ENCODE measurements at regions not wholly inside any gene's neighbourhood (a gene's known extent, or its start where the extent isn't known, plus 50 kb on each side); places are given as distances from the start of the nearest gene placed in this dataset.

- H3K27me3 ChIP-seq (ENCODE audit: control insufficient read depth, insufficient read depth, low read length) = no peaks in the 10 kb centered on the region
- no peaks in the 10 kb centered on the region for H3K36me3 ChIP-seq (replicated peaks; ENCODE audit: control insufficient read depth, insufficient read depth, low read length)
- no peak for DNase-seq
- H3K4me3 ChIP-seq (ENCODE audit: insufficient read depth, low read depth, low read length) = no peak overlapping the region
Observed at GRCh38 chr9:88224938-88225337, 86.7 kb upstream of the SPATA31C2 start.

DNA sequence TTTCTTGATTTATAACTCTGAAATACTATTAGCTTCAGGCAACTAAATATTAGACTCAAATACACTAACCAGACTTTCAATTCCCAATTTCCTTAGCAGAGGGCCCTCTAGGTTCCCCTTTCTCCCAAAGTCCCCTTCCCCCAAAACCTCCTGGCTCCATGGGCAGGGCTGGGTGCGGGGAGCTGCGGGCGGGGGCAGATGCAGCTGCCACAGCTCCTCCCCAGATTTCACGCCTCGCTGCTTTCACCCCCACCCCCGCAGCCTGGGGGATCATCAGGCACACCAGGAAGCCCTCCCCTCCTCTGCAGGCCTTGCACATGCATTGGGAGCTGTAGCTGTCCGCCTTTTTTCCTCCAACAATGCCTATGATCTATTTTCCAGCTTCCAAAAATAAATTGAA lies 82.8 kb upstream of the SPATA31C2 start:
- Histone ChIP-seq H3K27me3 (ENCODE audit: control insufficient read depth, insufficient read depth, low read length) (no peaks in the 10 kb centered on the region), H3K36me3 (replicated peaks; ENCODE audit: control insufficient read depth, insufficient read depth, low read length) (no peaks in the 10 kb centered on the region), H3K4me3 (ENCODE audit: insufficient read depth, low read depth, low read length) (no peak overlapping the region)
- peak; percentile 56 for DNase-seq

- DNase-seq = peak; percentile 55
- Histone ChIP-seq H3K4me3 (ENCODE audit: insufficient read depth, low read depth, low read length) (no peak overlapping the region), H3K27me3 (ENCODE audit: control insufficient read depth, insufficient read depth, low read length) (no peaks in the 10 kb centered on the region), H3K36me3 (replicated peaks; ENCODE audit: control insufficient read depth, insufficient read depth, low read length) (no peaks in the 10 kb centered on the region)
Observed at GRCh38 chr9:88220652-88221051, 82.4 kb upstream of the SPATA31C2 start.

- DNase-seq = no peak
- H3K4me3 ChIP-seq (ENCODE audit: insufficient read depth, low read depth, low read length) = no peak overlapping the region
- H3K36me3 ChIP-seq (replicated peaks; ENCODE audit: control insufficient read depth, insufficient read depth, low read length) = no peaks in the 10 kb centered on the region
- no peaks in the 10 kb centered on the region for H3K27me3 ChIP-seq (ENCODE audit: control insufficient read depth, insufficient read depth, low read length)
Observed at GRCh38 chr9:88219601-88220000, 81.3 kb upstream of the SPATA31C2 start.

DNA sequence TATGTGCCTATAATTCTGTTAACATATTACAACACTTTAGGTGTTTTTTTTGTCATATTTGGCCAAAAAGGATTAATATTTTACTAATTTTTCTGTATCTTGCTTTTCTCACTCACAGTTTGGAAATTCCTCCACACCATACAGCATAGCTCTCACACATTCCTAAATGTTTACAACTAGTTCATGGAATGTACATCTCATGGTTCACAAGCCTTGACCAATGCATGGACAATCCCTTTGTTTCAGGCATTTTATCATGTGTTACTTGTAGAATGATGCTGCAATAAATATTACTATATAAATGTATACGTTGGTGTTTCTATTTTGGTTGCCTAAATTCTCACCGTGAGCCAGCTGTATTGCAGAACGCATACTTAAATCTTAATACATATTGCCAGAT lies 80.5 kb upstream of the SPATA31C2 start:
- H3K27me3 ChIP-seq (ENCODE audit: control insufficient read depth, insufficient read depth, low read length) = no peaks in the 10 kb centered on the region
- no peak overlapping the region for H3K4me3 ChIP-seq (ENCODE audit: insufficient read depth, low read depth, low read length)
- no peaks in the 10 kb centered on the region for H3K36me3 ChIP-seq (replicated peaks; ENCODE audit: control insufficient read depth, insufficient read depth, low read length)
- DNase-seq = no peak

- Histone ChIP-seq H3K36me3 (replicated peaks; ENCODE audit: control insufficient read depth, insufficient read depth, low read length) (no peaks in the 10 kb centered on the region), H3K27me3 (ENCODE audit: control insufficient read depth, insufficient read depth, low read length) (no peaks in the 10 kb centered on the region), H3K4me3 (ENCODE audit: insufficient read depth, low read depth, low read length) (no peak overlapping the region)
- DNase-seq = no peak
Observed at GRCh38 chr9:88216126-88216995, 78.1 kb upstream of the SPATA31C2 start.

DNA sequence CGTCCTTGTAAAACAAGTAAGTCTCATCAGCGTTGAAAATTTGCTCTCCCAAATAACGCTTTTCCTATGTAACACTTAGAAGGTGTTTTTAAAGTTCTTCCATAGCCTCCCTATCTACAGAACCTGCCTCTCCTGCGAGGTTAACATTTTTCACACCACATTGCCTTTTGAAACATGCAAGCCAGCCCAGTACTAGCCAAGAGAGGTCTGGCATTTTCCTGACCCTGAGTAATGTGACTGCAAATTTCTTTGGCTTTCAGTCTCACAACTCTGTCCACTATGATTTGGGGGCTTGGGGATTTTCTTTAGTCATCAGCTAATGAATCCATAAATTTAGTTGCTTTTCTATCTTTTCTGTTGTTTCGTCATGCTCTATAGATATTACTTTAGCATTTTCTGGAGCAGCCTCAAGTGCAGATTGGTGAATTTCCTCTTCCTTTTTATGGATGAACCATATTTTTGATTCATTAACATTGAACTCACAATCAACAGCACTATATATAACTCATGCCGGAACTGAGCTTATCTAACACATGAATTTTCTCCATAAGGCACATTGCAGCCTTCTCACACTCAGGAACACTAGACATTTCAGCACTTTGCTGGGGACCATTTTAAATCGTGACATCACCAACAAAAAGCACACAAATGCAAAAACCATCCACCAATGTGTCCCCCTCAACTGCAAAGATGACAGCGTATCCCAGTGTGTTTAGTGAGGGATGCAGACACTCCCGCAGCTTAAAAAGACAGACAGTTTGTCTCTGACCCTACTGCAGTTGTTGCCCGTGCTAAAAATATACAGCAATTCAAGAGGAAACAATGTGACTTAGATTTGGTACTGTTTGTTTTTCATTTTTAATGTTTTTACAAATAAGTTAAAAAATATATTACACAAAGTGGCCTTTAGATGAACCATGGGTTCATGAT lies 77.2 kb upstream of the SPATA31C2 start:
- H3K4me3 ChIP-seq (ENCODE audit: insufficient read depth, low read depth, low read length) = no peak overlapping the region
- no peak for DNase-seq
- H3K36me3 ChIP-seq (replicated peaks; ENCODE audit: control insufficient read depth, insufficient read depth, low read length) = no peaks in the 10 kb centered on the region
- no peaks in the 10 kb centered on the region for H3K27me3 ChIP-seq (ENCODE audit: control insufficient read depth, insufficient read depth, low read length)

- Histone ChIP-seq H3K4me3 (ENCODE audit: insufficient read depth, low read depth, low read length) (no peak overlapping the region), H3K27me3 (ENCODE audit: control insufficient read depth, insufficient read depth, low read length) (no peaks in the 10 kb centered on the region), H3K36me3 (replicated peaks; ENCODE audit: control insufficient read depth, insufficient read depth, low read length) (no peaks in the 10 kb centered on the region)
- no peak for DNase-seq
Observed at GRCh38 chr9:88202321-88202720, 64.0 kb upstream of the SPATA31C2 start.

GRCh38 chr9:88198341-88198807 lies 60.1 kb upstream of the SPATA31C2 start:
- Histone ChIP-seq H3K4me3 (ENCODE audit: insufficient read depth, low read depth, low read length) (no peak overlapping the region), H3K27me3 (ENCODE audit: control insufficient read depth, insufficient read depth, low read length) (no peaks in the 10 kb centered on the region), H3K36me3 (replicated peaks; ENCODE audit: control insufficient read depth, insufficient read depth, low read length) (no peaks in the 10 kb centered on the region)
- no peak for DNase-seq

GRCh38 chr9:88197781-88198340 lies 59.6 kb upstream of the SPATA31C2 start:
- H3K4me3 ChIP-seq (ENCODE audit: insufficient read depth, low read depth, low read length) = no peak overlapping the region

DNA sequence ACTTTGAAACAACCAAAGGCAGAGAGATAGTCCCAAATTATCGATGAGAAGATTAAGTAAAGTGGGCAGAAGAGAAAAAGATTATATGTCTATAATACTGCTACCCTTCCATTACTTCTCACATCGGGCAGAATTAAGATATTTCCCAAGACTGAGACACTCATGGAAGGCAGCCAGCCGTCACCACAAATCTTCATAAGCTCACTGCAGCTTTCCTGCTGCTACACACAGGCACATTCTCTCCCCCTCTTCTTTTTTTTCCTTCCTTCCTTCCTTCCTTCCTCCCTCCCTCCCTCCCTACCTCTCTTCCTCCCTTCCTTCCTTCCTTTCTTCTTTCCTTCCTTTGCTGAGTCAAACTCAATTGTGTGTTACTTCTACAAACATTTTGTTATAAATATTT lies 58.7 kb upstream of the SPATA31C2 start:
- Histone ChIP-seq H3K4me3 (ENCODE audit: insufficient read depth, low read depth, low read length) (no peak overlapping the region), H3K36me3 (replicated peaks; ENCODE audit: control insufficient read depth, insufficient read depth, low read length) (no peaks in the 10 kb centered on the region)
- DNase-seq = no peak

More at GRCh38 chr9:88197781-88198340, 59.6 kb upstream of the SPATA31C2 start:
- no peaks in the 10 kb centered on the region for H3K27me3 ChIP-seq (ENCODE audit: control insufficient read depth, insufficient read depth, low read length)
- DNase-seq = no peak
- no peaks in the 10 kb centered on the region for H3K36me3 ChIP-seq (replicated peaks; ENCODE audit: control insufficient read depth, insufficient read depth, low read length)

DNA sequence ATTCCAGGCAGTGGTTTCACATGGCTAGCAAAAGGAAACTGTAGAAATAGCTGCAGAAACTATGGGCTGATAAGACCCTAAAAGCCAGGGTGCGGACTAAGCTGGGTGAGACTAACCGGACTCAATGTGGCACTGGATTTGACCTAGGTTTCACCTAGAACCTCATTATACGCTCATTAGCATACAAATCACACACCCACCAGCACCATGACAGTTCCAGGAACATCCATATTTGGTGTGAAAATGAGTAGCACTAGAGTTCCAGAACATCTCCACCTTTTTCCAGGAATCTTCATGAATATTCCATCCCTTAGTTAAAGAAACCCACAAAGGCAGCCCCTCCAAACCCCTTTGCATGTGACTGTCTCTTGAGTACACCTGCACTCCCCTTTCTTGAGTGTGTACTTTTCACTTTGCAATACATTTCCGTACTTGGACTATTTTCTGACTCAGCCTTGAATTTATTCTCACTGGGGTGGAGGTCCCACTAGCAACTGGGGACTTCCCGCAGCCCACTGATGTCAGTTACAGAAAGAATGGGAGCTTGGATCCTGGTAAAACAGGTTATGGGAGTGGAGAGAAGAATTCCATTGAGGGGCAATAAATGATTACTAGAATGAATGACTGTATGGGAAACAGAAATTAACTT lies 58.0 kb upstream of the SPATA31C2 start:
- Histone ChIP-seq H3K36me3 (replicated peaks; ENCODE audit: control insufficient read depth, insufficient read depth, low read length) (no peaks in the 10 kb centered on the region), H3K4me3 (ENCODE audit: insufficient read depth, low read depth, low read length) (no peak overlapping the region), H3K27me3 (ENCODE audit: control insufficient read depth, insufficient read depth, low read length) (no peaks in the 10 kb centered on the region)
- DNase-seq = no peak

More for the DNA sequence above, 58.7 kb upstream of the SPATA31C2 start:
- no peaks in the 10 kb centered on the region for H3K27me3 ChIP-seq (ENCODE audit: control insufficient read depth, insufficient read depth, low read length)

- H3K4me3 ChIP-seq (ENCODE audit: insufficient read depth, low read depth, low read length) = no peak overlapping the region
- no peaks in the 10 kb centered on the region for H3K36me3 ChIP-seq (replicated peaks; ENCODE audit: control insufficient read depth, insufficient read depth, low read length)
- H3K27me3 ChIP-seq (ENCODE audit: control insufficient read depth, insufficient read depth, low read length) = no peaks in the 10 kb centered on the region; the same call in 1 of the 2 replicates
- DNase-seq = no peak
Observed at GRCh38 chr9:88193766-88194165, 55.5 kb upstream of the SPATA31C2 start.

DNA sequence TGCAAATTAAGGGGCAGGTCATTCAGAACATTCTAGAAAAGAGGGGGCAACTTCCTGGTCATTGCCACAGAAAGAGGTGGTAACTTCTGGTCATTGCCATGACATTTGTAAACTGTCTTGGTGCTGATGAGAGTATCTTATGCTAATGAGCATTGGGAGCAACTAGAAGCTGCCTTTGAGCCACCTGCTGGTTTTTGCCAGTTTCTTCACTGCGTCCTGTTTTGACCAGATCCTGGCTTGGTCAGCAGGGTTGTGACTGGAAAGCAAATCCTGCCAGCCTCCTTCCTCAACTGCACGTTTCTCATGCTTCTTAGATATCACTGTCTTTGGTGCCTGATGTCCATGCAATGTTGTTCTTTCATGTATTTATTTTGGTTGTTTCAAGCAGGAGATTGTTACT lies 53.2 kb upstream of the SPATA31C2 start:
- DNase-seq = no peak

More for the DNA sequence above, 53.2 kb upstream of the SPATA31C2 start:
- Histone ChIP-seq H3K4me3 (ENCODE audit: insufficient read depth, low read depth, low read length) (no peak overlapping the region), H3K27me3 (ENCODE audit: control insufficient read depth, insufficient read depth, low read length) (no peaks in the 10 kb centered on the region; the same call in 1 of the 2 replicates), H3K36me3 (replicated peaks; ENCODE audit: control insufficient read depth, insufficient read depth, low read length) (no peaks in the 10 kb centered on the region)

Data from H7 (cell line).